ENCODE measurements at regions not wholly inside any gene's neighbourhood (a gene's known extent, or its start where the extent isn't known, plus 50 kb on each side); places are given as distances from the start of the nearest gene placed in this dataset.

DNA sequence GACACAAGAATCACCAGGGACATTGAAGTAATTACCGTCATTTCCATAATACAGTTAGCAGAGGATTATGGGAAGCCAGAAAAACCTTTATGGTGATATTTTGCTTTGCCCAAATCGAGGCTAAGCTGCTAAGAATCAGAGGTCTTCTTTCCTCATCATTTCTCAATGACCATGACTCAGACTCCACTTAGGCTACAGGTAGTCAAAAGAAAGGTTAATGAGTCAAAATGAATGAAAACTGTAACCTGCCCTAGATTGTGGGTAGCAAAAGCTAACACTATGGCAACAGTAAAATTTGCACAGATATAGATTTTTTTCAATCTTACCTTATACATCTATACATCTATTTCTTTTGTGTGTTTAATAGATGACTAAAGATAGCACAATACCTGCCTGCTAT is 185.8 kb downstream of the CARTPT start:
- Histone ChIP-seq H3K4me3 (replicated peaks; ENCODE audit: low read depth, low read length) (no peak overlapping the region), H3K27me3 (replicated peaks; ENCODE audit: control insufficient read depth, insufficient read depth, low read length) (no peaks in the 10 kb centered on the region), H3K36me3 (ENCODE audit: control insufficient read depth, insufficient read depth, low read length) (no peaks in the 10 kb centered on the region)
- TF ChIP-seq, protein P1, sequence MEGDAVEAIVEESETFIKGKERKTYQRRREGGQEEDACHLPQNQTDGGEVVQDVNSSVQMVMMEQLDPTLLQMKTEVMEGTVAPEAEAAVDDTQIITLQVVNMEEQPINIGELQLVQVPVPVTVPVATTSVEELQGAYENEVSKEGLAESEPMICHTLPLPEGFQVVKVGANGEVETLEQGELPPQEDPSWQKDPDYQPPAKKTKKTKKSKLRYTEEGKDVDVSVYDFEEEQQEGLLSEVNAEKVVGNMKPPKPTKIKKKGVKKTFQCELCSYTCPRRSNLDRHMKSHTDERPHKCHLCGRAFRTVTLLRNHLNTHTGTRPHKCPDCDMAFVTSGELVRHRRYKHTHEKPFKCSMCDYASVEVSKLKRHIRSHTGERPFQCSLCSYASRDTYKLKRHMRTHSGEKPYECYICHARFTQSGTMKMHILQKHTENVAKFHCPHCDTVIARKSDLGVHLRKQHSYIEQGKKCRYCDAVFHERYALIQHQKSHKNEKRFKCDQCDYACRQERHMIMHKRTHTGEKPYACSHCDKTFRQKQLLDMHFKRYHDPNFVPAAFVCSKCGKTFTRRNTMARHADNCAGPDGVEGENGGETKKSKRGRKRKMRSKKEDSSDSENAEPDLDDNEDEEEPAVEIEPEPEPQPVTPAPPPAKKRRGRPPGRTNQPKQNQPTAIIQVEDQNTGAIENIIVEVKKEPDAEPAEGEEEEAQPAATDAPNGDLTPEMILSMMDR (IDR thresholded peaks at IDR 0.05; ENCODE audit: insufficient read depth, low read length, poor library complexity, severe bottlenecking), result no peak
- DNase-seq (ENCODE audit: extremely low read depth, insufficient read length), result no peak

DNA sequence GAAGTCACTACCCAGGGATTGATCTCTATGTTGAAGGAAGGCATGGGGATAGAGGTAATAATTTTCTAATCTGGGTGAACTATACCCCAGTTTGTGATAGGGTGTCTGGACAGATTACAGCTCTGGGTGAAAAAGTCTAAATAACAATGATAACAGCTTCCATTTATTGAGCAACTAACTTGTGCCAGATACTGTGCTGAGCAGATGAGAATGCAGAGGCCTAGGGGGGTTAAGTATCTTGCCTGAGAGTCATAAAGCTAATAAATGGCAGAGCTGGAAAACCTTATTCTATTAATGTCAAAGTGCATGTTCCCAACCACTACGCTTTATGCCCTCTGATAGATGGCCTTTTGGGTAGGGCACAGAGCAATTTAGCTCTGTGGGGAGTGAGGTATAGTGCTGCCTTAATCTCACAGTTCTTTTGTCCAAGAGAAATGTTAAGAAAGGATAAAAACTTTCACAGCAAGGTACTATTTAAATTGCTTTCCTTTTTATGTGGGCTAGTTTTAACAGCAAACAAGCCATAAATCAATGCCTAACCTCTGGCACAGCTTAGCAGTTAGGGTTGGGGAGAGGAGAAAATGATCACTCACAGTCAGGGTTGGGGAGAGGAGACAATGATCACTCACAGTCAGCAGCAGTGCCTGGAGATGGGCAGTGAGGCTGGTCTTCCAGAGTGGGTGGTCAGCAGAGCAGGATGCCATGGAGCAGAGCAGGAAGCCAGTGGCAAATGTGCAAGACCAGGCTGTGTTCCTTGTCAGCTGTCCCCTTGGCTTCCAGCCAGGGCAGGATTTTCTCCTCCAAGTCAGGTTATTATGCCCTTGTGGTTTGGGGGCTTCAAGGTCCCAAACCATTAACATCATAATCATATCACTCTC is 187.0 kb downstream of the CARTPT start:
- no peak for DNase-seq (ENCODE audit: extremely low read depth, insufficient read length)
- no peaks in the 10 kb centered on the region for H3K36me3 ChIP-seq (ENCODE audit: control insufficient read depth, insufficient read depth, low read length)
- TF ChIP-seq, protein P1 (IDR thresholded peaks at IDR 0.05; ENCODE audit: insufficient read depth, low read length, poor library complexity, severe bottlenecking), result no peak
- H3K4me3 ChIP-seq (replicated peaks; ENCODE audit: low read depth, low read length), result no peak overlapping the region
- H3K27me3 ChIP-seq (replicated peaks; ENCODE audit: control insufficient read depth, insufficient read depth, low read length), result no peaks in the 10 kb centered on the region

GRCh38 chr5:71907001-71907588 is 188.0 kb downstream of the CARTPT start:
- DNase-seq (ENCODE audit: extremely low read depth, insufficient read length), result no peak
- TF ChIP-seq, protein P1 (IDR thresholded peaks at IDR 0.05; ENCODE audit: insufficient read depth, low read length, poor library complexity, severe bottlenecking), result no peak

DNA sequence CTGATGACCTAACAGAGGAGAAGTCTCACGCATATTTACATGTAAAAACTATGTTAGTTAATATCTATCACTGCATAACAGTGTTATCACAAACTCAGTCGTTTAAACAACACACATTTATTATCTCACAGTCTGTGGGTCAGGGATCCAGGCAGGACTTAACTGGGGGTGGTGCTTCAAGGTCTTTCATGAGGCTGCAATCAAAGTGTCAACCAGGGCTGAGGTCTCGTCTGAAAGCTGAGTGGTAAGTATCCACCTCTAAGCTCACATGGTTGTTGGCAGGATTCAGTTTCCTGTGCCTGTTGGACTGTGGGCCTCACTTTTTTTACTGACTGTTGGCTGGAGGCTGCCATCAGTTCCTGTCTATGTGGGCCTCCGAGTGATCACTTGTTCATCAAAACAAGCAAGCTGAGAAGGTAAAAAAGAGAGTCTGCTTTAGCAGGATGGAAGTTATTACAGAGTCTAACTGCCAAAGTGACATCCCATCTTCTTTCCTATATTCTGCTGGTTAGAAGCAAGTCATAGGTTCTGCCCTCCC is 188.6 kb downstream of the CARTPT start:
- Histone ChIP-seq H3K4me3 (replicated peaks; ENCODE audit: low read depth, low read length) (no peak overlapping the region), H3K36me3 (ENCODE audit: control insufficient read depth, insufficient read depth, low read length) (no peaks in the 10 kb centered on the region), H3K27me3 (replicated peaks; ENCODE audit: control insufficient read depth, insufficient read depth, low read length) (no peaks in the 10 kb centered on the region)
- DNase-seq (ENCODE audit: extremely low read depth, insufficient read length), result no peak
- TF ChIP-seq, protein P1 (IDR thresholded peaks at IDR 0.05; ENCODE audit: insufficient read depth, low read length, poor library complexity, severe bottlenecking), result no peak

More at GRCh38 chr5:71907001-71907588, 188.0 kb downstream of the CARTPT start:
- Histone ChIP-seq H3K36me3 (ENCODE audit: control insufficient read depth, insufficient read depth, low read length) (no peaks in the 10 kb centered on the region), H3K27me3 (replicated peaks; ENCODE audit: control insufficient read depth, insufficient read depth, low read length) (no peaks in the 10 kb centered on the region), H3K4me3 (replicated peaks; ENCODE audit: low read depth, low read length) (no peak overlapping the region)

DNA sequence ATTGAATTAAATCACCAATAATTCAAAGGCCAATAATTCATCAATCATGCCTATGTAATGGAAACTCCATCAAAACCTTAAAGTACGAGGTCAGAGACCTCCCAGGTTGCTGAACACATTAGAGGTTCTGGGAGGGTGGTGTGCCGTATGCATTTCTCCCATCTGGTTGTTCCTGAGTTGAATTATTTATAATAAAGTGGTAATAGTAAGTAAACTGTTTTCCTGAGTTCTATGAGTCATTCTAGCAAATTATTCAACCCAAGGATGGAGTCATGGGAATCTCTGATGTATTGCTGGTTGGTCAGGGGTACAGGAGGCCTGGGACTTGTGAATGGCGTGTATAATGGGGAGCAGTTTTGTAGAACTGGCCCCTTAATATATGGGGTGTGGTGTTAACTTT is 191.7 kb downstream of the CARTPT start:
- no peak overlapping the region for H3K4me3 ChIP-seq (replicated peaks; ENCODE audit: low read depth, low read length)
- no peaks in the 10 kb centered on the region for H3K27me3 ChIP-seq (replicated peaks; ENCODE audit: control insufficient read depth, insufficient read depth, low read length)
- TF ChIP-seq, protein P1 (IDR thresholded peaks at IDR 0.05; ENCODE audit: insufficient read depth, low read length, poor library complexity, severe bottlenecking), result no peak
- no peaks in the 10 kb centered on the region for H3K36me3 ChIP-seq (ENCODE audit: control insufficient read depth, insufficient read depth, low read length)
- DNase-seq (ENCODE audit: extremely low read depth, insufficient read length), result no peak

Data from GM06990 (cell line).